Keratinocyte (primary cell): ENCODE measurements at regions not wholly inside any gene's neighbourhood (a gene's known extent, or its start where the extent isn't known, plus 50 kb on each side); places are given as distances from the start of the nearest gene placed in this dataset.

Experiments
- DNase-seq: peaks from one replicate; pipeline ENCODE4 v3.0.0-alpha.2; 2011; ENCODE audit warnings: low read depth, missing footprints, low spot score
- FAIRE-seq: peaks from 2 replicates; lab custom pipeline; 2011; peaks lifted over from hg19 to GRCh38; lab: Jason Lieb, UNC
- H2AFZ ChIP-seq: 2 replicates; pipeline ENCODE4 v1.6.0; 2012; ENCODE audit warnings: low read length, control low read depth, inconsistent platforms; ENCODE audit not compliant: control insufficient read depth
- H3K27ac ChIP-seq: 2 replicates; pipeline ENCODE4 v1.5.1; 2011; ENCODE audit warnings: low read length; ENCODE audit not compliant: control insufficient read depth, insufficient read depth
- H3K27me3 ChIP-seq: 3 replicates; pipeline ENCODE4 v1.6.0; 2011; ENCODE audit warnings: low read length; ENCODE audit not compliant: control insufficient read depth, insufficient read depth; ENCODE audit errors: extremely low read depth
- H3K36me3 ChIP-seq, 2 experiments: 2 replicates in 1 of 2; 3 replicates in 1 of 2; pipeline ENCODE4 v1.5.1; 2011; ENCODE audit warnings: low read length in 2 of 2, mild to moderate bottlenecking in 1 of 2; ENCODE audit not compliant: control insufficient read depth in 2 of 2, insufficient read depth in 2 of 2; ENCODE audit errors: extremely low read depth in 1 of 2
- H3K4me1 ChIP-seq: 3 replicates; pipeline ENCODE4 v1.5.1; 2011; ENCODE audit warnings: low read length; ENCODE audit not compliant: control insufficient read depth, insufficient read depth; ENCODE audit errors: extremely low read depth
- H3K4me2 ChIP-seq: 3 replicates; pipeline ENCODE4 v1.6.0; 2011; ENCODE audit warnings: low read depth, low read length; ENCODE audit not compliant: control insufficient read depth, insufficient read depth; ENCODE audit errors: extremely low read depth
- H3K4me3 ChIP-seq, 3 experiments: fragments of 200-600 bp in 1 of 3; sonication (generic) in 1 of 3; 2 replicates in 2 of 3; 3 replicates in 1 of 3; pipeline ENCODE4 v1.5.1; 2011 to 2016; ENCODE audit warnings: low read length in 3 of 3, mild to moderate bottlenecking in 3 of 3, control low read depth in 2 of 3, inconsistent platforms in 1 of 3, low read depth in 1 of 3, mixed read lengths in 1 of 3, mixed run types in 1 of 3, moderate library complexity in 1 of 3; ENCODE audit not compliant: control insufficient read depth in 2 of 3, insufficient read depth in 2 of 3; ENCODE audit errors: extremely low read depth in 1 of 3
- H3K79me2 ChIP-seq: 2 replicates; pipeline ENCODE4 v1.6.0; 2012; ENCODE audit warnings: low read length; ENCODE audit not compliant: control insufficient read depth, insufficient read depth
- H3K9ac ChIP-seq: 3 replicates; pipeline ENCODE4 v1.6.0; 2011; ENCODE audit warnings: low read length; ENCODE audit not compliant: control insufficient read depth, insufficient read depth; ENCODE audit errors: extremely low read depth
- H3K9me1 ChIP-seq: 3 replicates; pipeline ENCODE4 v1.6.0; 2011; ENCODE audit warnings: low read length; ENCODE audit not compliant: control insufficient read depth, insufficient read depth; ENCODE audit errors: extremely low read depth
- H3K9me3 ChIP-seq: 2 replicates; pipeline ENCODE4 v1.5.1; 2012; ENCODE audit warnings: low read depth, low read length; ENCODE audit not compliant: control insufficient read depth
- H4K20me1 ChIP-seq: 3 replicates; pipeline ENCODE4 v1.6.0; 2011; ENCODE audit warnings: low read length; ENCODE audit not compliant: control insufficient read depth, insufficient read depth; ENCODE audit errors: extremely low read depth
- EZH2 ChIP-seq: IDR thresholded peaks from one replicate; pipeline ENCODE4 v1.6.1; 2012; ENCODE audit warnings: inconsistent platforms, mild to moderate bottlenecking, low read length, moderate library complexity
- dilution Hi-C: fragments of 300-500 bp; cut with MboI; formaldehyde crosslinking; loops from one replicate; pipeline ENCODE4 v1.7.0; 2020; ENCODE audit warnings: low sequenced_read_pairs; ENCODE audit not compliant: extremely low pct_ligation_motif_present
- TF ChIP-seq, protein P1 (sequence below), 3 experiments: IDR thresholded peaks in 1 of 3; conservative IDR thresholded peaks in 1 of 3; optimal IDR thresholded peaks in 1 of 3; 2 replicates in 2 of 3; 3 replicates in 1 of 3; pipeline versions ENCODE3 to v1.5.1; 2011; ENCODE audit warnings: low read length in 3 of 3, mild to moderate bottlenecking in 3 of 3, moderate library complexity in 2 of 3, control low read depth in 1 of 3, inconsistent platforms in 1 of 3; ENCODE audit not compliant: insufficient read depth in 2 of 3; ENCODE audit errors: extremely low read depth in 1 of 3

- Histone ChIP-seq H3K9ac (no peak overlapping the region), H3K4me2 (no peak overlapping the region), H4K20me1 (no peaks in the 10 kb centered on the region), H3K4me1 (peaks cover 10% of the 10 kb centered on the region), H3K4me3 (no peak overlapping the region), H3K9me1 (no peaks in the 10 kb centered on the region), H3K79me2 (no peaks in the 10 kb centered on the region), H2AFZ (no peak overlapping the region), H3K27ac (no peak overlapping the region), H3K9me3 (no peaks in the 10 kb centered on the region), H3K36me3 (no peaks in the 10 kb centered on the region), H3K27me3 (no peaks in the 10 kb centered on the region)
- DNase-seq (no peak), FAIRE-seq (peak; percentile 65)
- dilution Hi-C loops = no loop called here
- TF ChIP-seq, protein P1, sequence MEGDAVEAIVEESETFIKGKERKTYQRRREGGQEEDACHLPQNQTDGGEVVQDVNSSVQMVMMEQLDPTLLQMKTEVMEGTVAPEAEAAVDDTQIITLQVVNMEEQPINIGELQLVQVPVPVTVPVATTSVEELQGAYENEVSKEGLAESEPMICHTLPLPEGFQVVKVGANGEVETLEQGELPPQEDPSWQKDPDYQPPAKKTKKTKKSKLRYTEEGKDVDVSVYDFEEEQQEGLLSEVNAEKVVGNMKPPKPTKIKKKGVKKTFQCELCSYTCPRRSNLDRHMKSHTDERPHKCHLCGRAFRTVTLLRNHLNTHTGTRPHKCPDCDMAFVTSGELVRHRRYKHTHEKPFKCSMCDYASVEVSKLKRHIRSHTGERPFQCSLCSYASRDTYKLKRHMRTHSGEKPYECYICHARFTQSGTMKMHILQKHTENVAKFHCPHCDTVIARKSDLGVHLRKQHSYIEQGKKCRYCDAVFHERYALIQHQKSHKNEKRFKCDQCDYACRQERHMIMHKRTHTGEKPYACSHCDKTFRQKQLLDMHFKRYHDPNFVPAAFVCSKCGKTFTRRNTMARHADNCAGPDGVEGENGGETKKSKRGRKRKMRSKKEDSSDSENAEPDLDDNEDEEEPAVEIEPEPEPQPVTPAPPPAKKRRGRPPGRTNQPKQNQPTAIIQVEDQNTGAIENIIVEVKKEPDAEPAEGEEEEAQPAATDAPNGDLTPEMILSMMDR (optimal IDR thresholded peaks at IDR 0.05 in 1 of 3, IDR thresholded peaks at IDR 0.05 in 1 of 3, conservative IDR thresholded peaks at IDR 0.05 in 1 of 3; ENCODE audit: extremely low read depth in 1 of 3, insufficient read depth in 2 of 3, low read length in 3 of 3) = no peak
- no peak for TF ChIP-seq EZH2
These were observed 197.8 kb downstream of the OGFRL1 start for GRCh38 chr6:71486461-71486860.

DNA sequence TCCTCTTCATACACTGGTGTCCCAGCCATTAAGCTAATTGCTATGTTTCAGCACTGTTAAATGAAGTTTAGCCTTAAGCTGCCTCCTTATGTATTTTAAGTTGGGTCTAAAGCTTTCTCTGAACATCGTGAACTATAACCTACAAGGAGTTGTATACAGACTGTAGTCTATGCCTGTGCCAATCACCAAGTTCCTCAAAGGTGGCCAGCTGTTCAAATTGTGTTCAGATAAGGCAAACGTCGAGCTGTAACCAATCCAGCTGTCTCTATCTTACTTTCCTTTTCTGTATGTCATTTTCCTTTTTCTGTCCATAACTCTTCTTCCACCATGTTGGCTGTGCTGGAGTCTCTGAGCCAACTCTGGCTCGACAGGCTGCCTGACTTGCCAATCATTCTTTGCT lies 199.6 kb downstream of the OGFRL1 start:
- no peak for DNase-seq
- H3K9me3 ChIP-seq = no peaks in the 10 kb centered on the region
- H3K9me1 ChIP-seq = no peaks in the 10 kb centered on the region
- no peaks in the 10 kb centered on the region for H4K20me1 ChIP-seq
- dilution Hi-C loops = no loop called here
- H3K4me3 ChIP-seq = no peak overlapping the region
- no peak for FAIRE-seq
- no peak overlapping the region for H3K4me2 ChIP-seq
- no peak overlapping the region for H3K9ac ChIP-seq
- no peaks in the 10 kb centered on the region for H3K79me2 ChIP-seq
- no peak overlapping the region for H2AFZ ChIP-seq
- no peaks in the 10 kb centered on the region for H3K27me3 ChIP-seq
- TF ChIP-seq EZH2 = no peak
- TF ChIP-seq, protein P1 (optimal IDR thresholded peaks at IDR 0.05 in 1 of 3, IDR thresholded peaks at IDR 0.05 in 1 of 3, conservative IDR thresholded peaks at IDR 0.05 in 1 of 3; ENCODE audit: extremely low read depth in 1 of 3, insufficient read depth in 2 of 3, low read length in 3 of 3) = no peak
- H3K27ac ChIP-seq = no peak overlapping the region
- no peaks in the 10 kb centered on the region for H3K36me3 ChIP-seq
- peaks cover 10% of the 10 kb centered on the region for H3K4me1 ChIP-seq
